ENCODE measurements at regions not wholly inside any gene's neighbourhood (a gene's known extent, or its start where the extent isn't known, plus 50 kb on each side); places are given as distances from the start of the nearest gene placed in this dataset.
"Not testable (repeated sequence)": the region's sequence is repeated elsewhere in the genome, so short reads cannot be mapped to it uniquely, and the experiment has no call there.

- not testable (repeated sequence) for H3K36me3 ChIP-seq (ENCODE audit: control insufficient read depth, insufficient read depth, low read length); H3K4me2 ChIP-seq (ENCODE audit: low read length); H2AFZ ChIP-seq; H3K27ac ChIP-seq; H3K4me1 ChIP-seq; H3K4me3 ChIP-seq (ENCODE audit: low read depth, low read length); H3K9ac ChIP-seq; H3K79me2 ChIP-seq; H3K9me3 ChIP-seq (ENCODE audit: control insufficient read depth, low read length); H3K27me3 ChIP-seq (ENCODE audit: control insufficient read depth, insufficient read depth, low read length)
Measured at GRCh38 chr15:20276312-20277114, 265.1 kb downstream of the GOLGA6L6 start.

- H3K4me3 ChIP-seq (ENCODE audit: low read depth, low read length); H3K9me3 ChIP-seq (ENCODE audit: control insufficient read depth, low read length); H3K27ac ChIP-seq; H3K27me3 ChIP-seq (ENCODE audit: control insufficient read depth, insufficient read depth, low read length); H3K9ac ChIP-seq; H3K36me3 ChIP-seq (ENCODE audit: control insufficient read depth, insufficient read depth, low read length); H3K4me2 ChIP-seq (ENCODE audit: low read length); H3K4me1 ChIP-seq; H2AFZ ChIP-seq; H3K79me2 ChIP-seq: not testable (repeated sequence)
Measured at GRCh38 chr15:20275373-20275967, 266.1 kb downstream of the GOLGA6L6 start.

- H3K36me3 ChIP-seq (ENCODE audit: control insufficient read depth, insufficient read depth, low read length) = no peaks in the 10 kb centered on the region
- H2AFZ ChIP-seq = no peak overlapping the region
- H3K9me3 ChIP-seq (ENCODE audit: control insufficient read depth, low read length) = no peaks in the 10 kb centered on the region
- H3K4me3 ChIP-seq (ENCODE audit: low read depth, low read length) = no peak overlapping the region
- H3K27me3 ChIP-seq (ENCODE audit: control insufficient read depth, insufficient read depth, low read length) = no peaks in the 10 kb centered on the region
- no peaks in the 10 kb centered on the region for H3K4me1 ChIP-seq
- no peak overlapping the region for H3K4me2 ChIP-seq (ENCODE audit: low read length)
- H3K9ac ChIP-seq = no peak overlapping the region
- H3K79me2 ChIP-seq = no peaks in the 10 kb centered on the region
- TF ChIP-seq CTCF (IDR thresholded peaks at IDR 0.05) = no peak
- no peak overlapping the region for H3K27ac ChIP-seq
Measured at GRCh38 chr15:20272422-20273184, 269.0 kb downstream of the GOLGA6L6 start.

GRCh38 chr15:20271647-20272046 lies 270.0 kb downstream of the GOLGA6L6 start:
- Histone ChIP-seq H3K9me3 (ENCODE audit: control insufficient read depth, low read length) (no peaks in the 10 kb centered on the region), H3K79me2 (no peaks in the 10 kb centered on the region), H3K4me2 (ENCODE audit: low read length) (no peak overlapping the region)

GRCh38 chr15:20269956-20270355 lies 271.6 kb downstream of the GOLGA6L6 start:
- not testable (repeated sequence) for H3K9me3 ChIP-seq (ENCODE audit: control insufficient read depth, low read length); H3K4me3 ChIP-seq (ENCODE audit: low read depth, low read length); H3K4me2 ChIP-seq (ENCODE audit: low read length); H2AFZ ChIP-seq; H3K9ac ChIP-seq; H3K36me3 ChIP-seq (ENCODE audit: control insufficient read depth, insufficient read depth, low read length); H3K4me1 ChIP-seq; H3K27ac ChIP-seq; H3K27me3 ChIP-seq (ENCODE audit: control insufficient read depth, insufficient read depth, low read length); H3K79me2 ChIP-seq

More at GRCh38 chr15:20271647-20272046, 270.0 kb downstream of the GOLGA6L6 start:
- Histone ChIP-seq H3K9ac (no peak overlapping the region), H3K4me3 (ENCODE audit: low read depth, low read length) (no peak overlapping the region), H3K27ac (no peak overlapping the region), H3K27me3 (ENCODE audit: control insufficient read depth, insufficient read depth, low read length) (no peaks in the 10 kb centered on the region), H3K36me3 (ENCODE audit: control insufficient read depth, insufficient read depth, low read length) (no peaks in the 10 kb centered on the region), H2AFZ (no peak overlapping the region), H3K4me1 (no peaks in the 10 kb centered on the region)
- no peak for TF ChIP-seq CTCF (IDR thresholded peaks at IDR 0.05)

GRCh38 chr15:20267996-20268395 lies 273.6 kb downstream of the GOLGA6L6 start:
- not testable (repeated sequence) for H3K79me2 ChIP-seq; H3K9ac ChIP-seq; H3K27me3 ChIP-seq (ENCODE audit: control insufficient read depth, insufficient read depth, low read length); H3K4me3 ChIP-seq (ENCODE audit: low read depth, low read length); H2AFZ ChIP-seq; H3K4me1 ChIP-seq; H3K36me3 ChIP-seq (ENCODE audit: control insufficient read depth, insufficient read depth, low read length); H3K9me3 ChIP-seq (ENCODE audit: control insufficient read depth, low read length); H3K4me2 ChIP-seq (ENCODE audit: low read length); H3K27ac ChIP-seq

GRCh38 chr15:20267051-20267730 lies 274.4 kb downstream of the GOLGA6L6 start:
- H3K79me2 ChIP-seq; H3K27me3 ChIP-seq (ENCODE audit: control insufficient read depth, insufficient read depth, low read length); H3K4me3 ChIP-seq (ENCODE audit: low read depth, low read length); H3K27ac ChIP-seq; H3K4me1 ChIP-seq; H3K4me2 ChIP-seq (ENCODE audit: low read length); H3K9me3 ChIP-seq (ENCODE audit: control insufficient read depth, low read length); H2AFZ ChIP-seq; H3K9ac ChIP-seq; H3K36me3 ChIP-seq (ENCODE audit: control insufficient read depth, insufficient read depth, low read length): not testable (repeated sequence)

- not testable (repeated sequence) for H3K27ac ChIP-seq; H3K4me2 ChIP-seq (ENCODE audit: low read length); H3K4me3 ChIP-seq (ENCODE audit: low read depth, low read length); H3K27me3 ChIP-seq (ENCODE audit: control insufficient read depth, insufficient read depth, low read length); H3K79me2 ChIP-seq; H3K4me1 ChIP-seq; H2AFZ ChIP-seq; H3K9ac ChIP-seq; H3K9me3 ChIP-seq (ENCODE audit: control insufficient read depth, low read length); H3K36me3 ChIP-seq (ENCODE audit: control insufficient read depth, insufficient read depth, low read length)
Measured at GRCh38 chr15:20265710-20266109, 275.9 kb downstream of the GOLGA6L6 start.
